DMS 273 (cell line): ENCODE measurements at regions not wholly inside any gene's neighbourhood (a gene's known extent, or its start where the extent isn't known, plus 50 kb on each side); places are given as distances from the start of the nearest gene placed in this dataset.
A peak's percentile ranks its signal among the peaks of the same experiment; 100 is the strongest.
"Not testable (repeated sequence)": the region's sequence is repeated elsewhere in the genome, so short reads cannot be mapped to it uniquely, and the experiment has no call there.

Experiments
- DNase-seq: peaks from one replicate; lab custom pipeline; 2025; ENCODE audit not compliant: unreplicated experiment; lab: John Stamatoyannopoulos, UW

- DNase-seq, result not testable (repeated sequence)
Observed at GRCh38 chr4:86413426-86413825, 53.6 kb upstream of the MAPK10 start.

- DNase-seq, result no peak
Observed at GRCh38 chr4:86414686-86415085, 54.8 kb upstream of the MAPK10 start.

- no peak for DNase-seq
Observed at GRCh38 chr4:86416081-86416480, 56.2 kb upstream of the MAPK10 start.

GRCh38 chr4:86421461-86421860 lies 61.6 kb upstream of the MAPK10 start:
- DNase-seq, result no peak

GRCh38 chr4:86431543-86432116 lies 71.8 kb upstream of the MAPK10 start:
- DNase-seq, result no peak

- DNase-seq, result peak; percentile 20
Observed at GRCh38 chr4:86432559-86433134, 72.8 kb upstream of the MAPK10 start.

GRCh38 chr4:86439293-86439692 lies 79.4 kb upstream of the MAPK10 start:
- DNase-seq, result no peak

GRCh38 chr4:86441175-86441936 lies 81.5 kb upstream of the MAPK10 start:
- no peak for DNase-seq

- DNase-seq, result no peak
Observed at GRCh38 chr4:86442881-86443280, 83.0 kb upstream of the MAPK10 start.

GRCh38 chr4:86443495-86443894 lies 83.6 kb upstream of the MAPK10 start:
- DNase-seq, result no peak

- DNase-seq, result no peak
Observed at GRCh38 chr4:86446996-86447395, 87.1 kb upstream of the MAPK10 start.

GRCh38 chr4:86448871-86449270 lies 89.0 kb upstream of the MAPK10 start:
- DNase-seq, result no peak

- no peak for DNase-seq
Observed at GRCh38 chr4:86449746-86450588, 90.1 kb upstream of the MAPK10 start.

GRCh38 chr4:86450861-86451260 lies 91.0 kb upstream of the MAPK10 start:
- no peak for DNase-seq

GRCh38 chr4:86451560-86452330 lies 91.9 kb upstream of the MAPK10 start:
- no peak for DNase-seq

- DNase-seq, result no peak
Observed at GRCh38 chr4:86452422-86452891, 92.6 kb upstream of the MAPK10 start.

- DNase-seq, result no peak
Observed at GRCh38 chr4:86452924-86453531, 93.2 kb upstream of the MAPK10 start.

- DNase-seq, result not testable (repeated sequence)
Observed at GRCh38 chr4:86453611-86454072, 93.8 kb upstream of the MAPK10 start.

- no peak for DNase-seq
Observed at GRCh38 chr4:86461849-86462248, 102.0 kb upstream of the MAPK10 start.

- DNase-seq, result no peak
Observed at GRCh38 chr4:86472377-86473019, 112.6 kb upstream of the MAPK10 start.
